CD8-positive, alpha-beta memory T cell (primary cell): ENCODE measurements at regions not wholly inside any gene's neighbourhood (a gene's known extent, or its start where the extent isn't known, plus 50 kb on each side); places are given as distances from the start of the nearest gene placed in this dataset.
"Not testable (repeated sequence)": the region's sequence is repeated elsewhere in the genome, so short reads cannot be mapped to it uniquely, and the experiment has no call there.

Source experiments
- CTCF ChIA-PET: fragments of 350-600 bp; sonication (Branson Sonifier 250); formaldehyde crosslinking; loops from one replicate; lab custom pipeline; 2021; ENCODE audit warnings: antibody characterized with exemption; lab: Charles Lee
- POLR2A ChIA-PET: fragments of 350-600 bp; sonication (Branson Sonifier 250); formaldehyde crosslinking; loops from one replicate; lab custom pipeline; 2021; ENCODE audit warnings: antibody characterized with exemption; lab: Charles Lee
- DNase-seq, 5 donors: peaks; one replicate each; pipeline versions ENCODE4 v3.0.0 to v3.0.0-alpha.2; 2020 to 2022; ENCODE audit warnings: mixed read lengths in 1 of 5
- H3K27ac ChIP-seq: one replicate; pipeline ENCODE4 v1.7.0; 2013; ENCODE audit warnings: low read depth, mild to moderate bottlenecking, low read length, moderate library complexity
- H3K27me3 ChIP-seq: 2 replicates; pipeline ENCODE4 v1.7.0; 2013; ENCODE audit warnings: low read length, mild to moderate bottlenecking; ENCODE audit not compliant: insufficient read depth, poor library complexity, severe bottlenecking
- H3K36me3 ChIP-seq: 2 replicates; pipeline ENCODE4 v1.7.0; 2013; ENCODE audit warnings: mild to moderate bottlenecking, low read length, moderate library complexity; ENCODE audit not compliant: insufficient read depth
- H3K4me1 ChIP-seq: 2 replicates; pipeline ENCODE4 v1.7.0; 2013; ENCODE audit warnings: mild to moderate bottlenecking, low read length, moderate library complexity; ENCODE audit not compliant: insufficient read depth
- H3K4me3 ChIP-seq: 2 replicates; pipeline ENCODE4 v1.7.0; 2013; ENCODE audit warnings: mild to moderate bottlenecking, low read length
- H3K9me3 ChIP-seq: 2 replicates; pipeline ENCODE4 v1.7.0; 2013; ENCODE audit warnings: mild to moderate bottlenecking, low read length
- H3K27ac Mint-ChIP-seq, 8 donors: one replicate each; pipeline ENCODE4 v1.8.0; 2020 to 2021; ENCODE audit warnings: mixed read lengths in 8 of 8, mild to moderate bottlenecking in 6 of 8, inconsistent platforms in 3 of 8, moderate library complexity in 3 of 8
- H3K27me3 Mint-ChIP-seq, 2 donors: one replicate each; pipeline ENCODE4 v1.8.0; 2020 to 2021; ENCODE audit warnings: mixed read lengths in 2 of 2, mild to moderate bottlenecking in 1 of 2, moderate library complexity in 1 of 2
- H3K36me3 Mint-ChIP-seq, 3 donors: one replicate each; pipeline ENCODE4 v1.8.0; 2020 to 2021; ENCODE audit warnings: mixed read lengths in 3 of 3, inconsistent platforms in 1 of 3, mild to moderate bottlenecking in 1 of 3
- H3K4me1 Mint-ChIP-seq, 3 donors: one replicate each; pipeline ENCODE4 v1.8.0; 2020 to 2021; ENCODE audit warnings: mixed read lengths in 3 of 3, inconsistent platforms in 1 of 3, mild to moderate bottlenecking in 1 of 3
- H3K4me3 Mint-ChIP-seq, 7 donors: one replicate each; pipeline ENCODE4 v1.8.0; 2020 to 2021; ENCODE audit warnings: mixed read lengths in 7 of 7, mild to moderate bottlenecking in 6 of 7, moderate library complexity in 4 of 7, inconsistent platforms in 2 of 7
- H3K9me3 Mint-ChIP-seq, 5 donors: one replicate each; pipeline ENCODE4 v1.8.0; 2020 to 2022; ENCODE audit warnings: mixed read lengths in 5 of 5, mild to moderate bottlenecking in 3 of 5, moderate library complexity in 2 of 5, inconsistent platforms in 1 of 5

- Mint-ChIP-seq H3K27me3 (peaks cover 0 to 1% of the 10 kb centered on the region in 2 donors), H3K9me3 (no peaks in the 10 kb centered on the region), H3K27ac (no peak overlapping the region), H3K4me1 (peaks cover 0 to 4% (median 1%) of the 10 kb centered on the region in 3 donors), H3K36me3 (peaks cover 0 to 2% (median 0%) of the 10 kb centered on the region in 3 donors), H3K4me3 (no peak overlapping the region)
- DNase-seq, result peak in 3 of 5 donors; percentile 5 to 56 (median 20)
- no peaks in the 10 kb centered on the region for H3K36me3 ChIP-seq
- POLR2A ChIA-PET, result no interaction called here
- no peaks in the 10 kb centered on the region for H3K9me3 ChIP-seq
- CTCF ChIA-PET, result interaction anchor here (1.4 kb wide), 1 partner anchor 361 kb away, joined by 4 read pairs; no protein-coding TSS in a partner anchor
- H3K4me1 ChIP-seq, result no peaks in the 10 kb centered on the region
- no peak overlapping the region for H3K27ac ChIP-seq
- no peak overlapping the region for H3K4me3 ChIP-seq
- no peaks in the 10 kb centered on the region for H3K27me3 ChIP-seq
These were observed 100.1 kb downstream of the EIF4E start for GRCh38 chr4:98828801-98829200.

GRCh38 chr4:98827661-98828060, 101.3 kb downstream of the EIF4E start:
- Histone ChIP-seq H3K4me3 (no peak overlapping the region), H3K4me1 (no peaks in the 10 kb centered on the region), H3K27ac (no peak overlapping the region), H3K9me3 (no peaks in the 10 kb centered on the region), H3K27me3 (no peaks in the 10 kb centered on the region), H3K36me3 (no peaks in the 10 kb centered on the region)
- POLR2A ChIA-PET, result no interaction called here
- Mint-ChIP-seq H3K36me3 (no peaks in the 10 kb centered on the region), H3K9me3 (no peaks in the 10 kb centered on the region), H3K4me1 (peaks cover 0 to 4% (median 1%) of the 10 kb centered on the region in 3 donors), H3K27me3 (peaks cover 0 to 1% of the 10 kb centered on the region in 2 donors), H3K27ac (no peak overlapping the region), H3K4me3 (no peak overlapping the region)
- CTCF ChIA-PET, result interaction anchor here (1.4 kb wide), 1 partner anchor 360 kb away, joined by 4 read pairs; no protein-coding TSS in a partner anchor
- DNase-seq, result no peak

GRCh38 chr4:98822144-98822543, 106.8 kb downstream of the EIF4E start:
- CTCF ChIA-PET, result no interaction called here
- Histone ChIP-seq H3K27me3 (no peaks in the 10 kb centered on the region), H3K4me3 (no peak overlapping the region), H3K9me3 (no peaks in the 10 kb centered on the region), H3K27ac (no peak overlapping the region), H3K4me1 (no peaks in the 10 kb centered on the region), H3K36me3 (no peaks in the 10 kb centered on the region)
- Mint-ChIP-seq H3K36me3 (no peaks in the 10 kb centered on the region), H3K4me1 (no peaks in the 10 kb centered on the region), H3K27me3 (no peaks in the 10 kb centered on the region), H3K4me3 (no peak overlapping the region), H3K9me3 (peaks cover 0 to 2% (median 0%) of the 10 kb centered on the region in 5 donors), H3K27ac (no peak overlapping the region)
- no peak for DNase-seq
- POLR2A ChIA-PET, result no interaction called here

- POLR2A ChIA-PET, CTCF ChIA-PET, H3K27ac Mint-ChIP-seq: not testable (repeated sequence)
These were observed 110.8 kb downstream of the EIF4E start for GRCh38 chr4:98818116-98818515.

GRCh38 chr4:98816816-98817215, 112.1 kb downstream of the EIF4E start:
- H3K36me3 ChIP-seq, result no peaks in the 10 kb centered on the region
- H3K4me1 ChIP-seq, result no peaks in the 10 kb centered on the region
- H3K4me1 Mint-ChIP-seq, result no peaks in the 10 kb centered on the region
- DNase-seq, result no peak
- no peaks in the 10 kb centered on the region for H3K9me3 ChIP-seq
- H3K36me3 Mint-ChIP-seq, result peaks cover 0 to 6% (median 2%) of the 10 kb centered on the region in 3 donors
- H3K4me3 ChIP-seq, result no peak overlapping the region
- H3K27me3 Mint-ChIP-seq, result peaks cover 0 to 5% of the 10 kb centered on the region in 2 donors
- no peak overlapping the region for H3K4me3 Mint-ChIP-seq
- H3K27me3 ChIP-seq, result no peaks in the 10 kb centered on the region
- CTCF ChIA-PET, result no interaction called here
- POLR2A ChIA-PET, result no interaction called here
- peaks cover 0 to 6% (median 4%) of the 10 kb centered on the region in 5 donors for H3K9me3 Mint-ChIP-seq
- H3K27ac ChIP-seq, result no peak overlapping the region
- H3K27ac Mint-ChIP-seq, result peak overlapping the region in 1 of 8 donors; percentile 33

More at GRCh38 chr4:98818116-98818515, 110.8 kb downstream of the EIF4E start:
- not testable (repeated sequence) for H3K27ac ChIP-seq, H3K4me1 Mint-ChIP-seq, DNase-seq, H3K36me3 Mint-ChIP-seq, H3K9me3 Mint-ChIP-seq, H3K9me3 ChIP-seq, H3K4me3 Mint-ChIP-seq, H3K36me3 ChIP-seq, H3K27me3 ChIP-seq, H3K4me3 ChIP-seq, H3K27me3 Mint-ChIP-seq, H3K4me1 ChIP-seq

GRCh38 chr4:98816386-98816785, 112.5 kb downstream of the EIF4E start:
- H3K4me3 ChIP-seq, result no peak overlapping the region
- no peak for DNase-seq
- Mint-ChIP-seq H3K9me3 (peaks cover 0 to 6% (median 4%) of the 10 kb centered on the region in 5 donors), H3K36me3 (peaks cover 0 to 6% (median 2%) of the 10 kb centered on the region in 3 donors), H3K27ac (no peak overlapping the region), H3K27me3 (peaks cover 0 to 5% of the 10 kb centered on the region in 2 donors), H3K4me3 (no peak overlapping the region), H3K4me1 (no peaks in the 10 kb centered on the region)
- no peaks in the 10 kb centered on the region for H3K36me3 ChIP-seq
- H3K27ac ChIP-seq, result no peak overlapping the region
- no peaks in the 10 kb centered on the region for H3K27me3 ChIP-seq
- CTCF ChIA-PET, result no interaction called here
- no peaks in the 10 kb centered on the region for H3K4me1 ChIP-seq
- POLR2A ChIA-PET, result no interaction called here
- H3K9me3 ChIP-seq, result no peaks in the 10 kb centered on the region

- Mint-ChIP-seq H3K27me3 (peaks cover 0 to 2% of the 10 kb centered on the region in 2 donors), H3K4me3 (no peak overlapping the region), H3K9me3 (no peaks in the 10 kb centered on the region), H3K27ac (no peak overlapping the region), H3K36me3 (peaks cover 0 to 8% (median 0%) of the 10 kb centered on the region in 3 donors), H3K4me1 (no peaks in the 10 kb centered on the region)
- no peaks in the 10 kb centered on the region for H3K27me3 ChIP-seq
- H3K36me3 ChIP-seq, result no peaks in the 10 kb centered on the region
- H3K4me3 ChIP-seq, result no peak overlapping the region
- ChIA-PET CTCF (no interaction called here), POLR2A (no interaction called here)
- H3K4me1 ChIP-seq, result no peaks in the 10 kb centered on the region
- H3K9me3 ChIP-seq, result no peaks in the 10 kb centered on the region
- no peak for DNase-seq
- no peak overlapping the region for H3K27ac ChIP-seq
These were observed 124.5 kb downstream of the EIF4E start for GRCh38 chr4:98804403-98804802.

- Mint-ChIP-seq H3K27me3 (peaks cover 0 to 2% of the 10 kb centered on the region in 2 donors), H3K9me3 (no peaks in the 10 kb centered on the region), H3K27ac (no peak overlapping the region), H3K4me1 (no peaks in the 10 kb centered on the region), H3K36me3 (peaks cover 0 to 4% (median 0%) of the 10 kb centered on the region in 3 donors), H3K4me3 (no peak overlapping the region)
- Histone ChIP-seq H3K4me1 (no peaks in the 10 kb centered on the region), H3K36me3 (no peaks in the 10 kb centered on the region), H3K27me3 (no peaks in the 10 kb centered on the region), H3K27ac (no peak overlapping the region), H3K9me3 (no peaks in the 10 kb centered on the region), H3K4me3 (no peak overlapping the region)
- POLR2A ChIA-PET, result no interaction called here
- CTCF ChIA-PET, result no interaction called here
- DNase-seq, result no peak
These were observed 125.7 kb downstream of the EIF4E start for GRCh38 chr4:98803251-98803650.
